ENCODE measurements at regions not wholly inside any gene's neighbourhood (a gene's known extent, or its start where the extent isn't known, plus 50 kb on each side); places are given as distances from the start of the nearest gene placed in this dataset.
"Not testable (repeated sequence)": the region's sequence is repeated elsewhere in the genome, so short reads cannot be mapped to it uniquely, and the experiment has no call there.

DNA sequence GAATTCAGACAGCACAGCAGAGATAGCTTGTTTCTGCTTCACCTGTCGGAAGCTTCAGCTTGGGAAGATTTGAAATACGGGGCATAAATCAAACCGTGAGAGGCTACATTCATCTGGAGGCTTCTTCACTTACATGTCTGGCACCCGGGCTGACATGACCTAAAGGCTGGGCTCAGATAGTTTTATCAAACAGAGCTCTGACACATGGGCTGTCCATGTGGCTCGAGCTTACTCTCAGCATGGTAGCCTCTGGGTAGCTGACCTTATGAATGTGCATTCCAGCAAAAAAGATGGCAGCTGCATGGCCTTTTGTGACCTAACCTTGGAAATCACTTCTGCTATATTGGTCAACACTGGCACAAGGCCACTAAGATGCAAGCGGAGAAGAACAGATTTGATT is 414.5 kb downstream of the NDFIP2 start:
- DNase-seq (ENCODE audit: low read depth in 4 of 4, low spot score in 3 of 4): no peak

DNA sequence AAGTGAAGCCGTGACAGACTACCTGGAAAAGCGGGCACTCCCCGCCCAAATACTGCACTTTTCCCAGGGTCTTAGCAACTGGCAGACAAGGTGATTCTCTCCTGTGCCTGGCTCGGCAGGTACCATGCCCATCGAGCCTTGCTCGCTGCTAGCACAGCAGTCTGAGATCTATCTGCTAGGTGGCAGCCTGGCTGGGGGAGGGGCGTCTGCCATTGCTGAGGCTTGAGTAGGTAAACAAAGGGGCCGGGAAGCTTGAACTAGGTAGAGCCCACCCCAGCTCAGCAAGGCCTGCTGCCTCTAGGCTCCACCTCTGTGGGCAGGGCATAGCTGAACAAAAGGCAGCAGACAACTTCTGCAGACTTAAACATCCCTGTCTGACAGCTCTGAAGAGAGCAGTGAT is 406.3 kb downstream of the NDFIP2 start:
- DNase-seq (ENCODE audit: low read depth in 4 of 4, low spot score in 3 of 4): not testable (repeated sequence)

DNA sequence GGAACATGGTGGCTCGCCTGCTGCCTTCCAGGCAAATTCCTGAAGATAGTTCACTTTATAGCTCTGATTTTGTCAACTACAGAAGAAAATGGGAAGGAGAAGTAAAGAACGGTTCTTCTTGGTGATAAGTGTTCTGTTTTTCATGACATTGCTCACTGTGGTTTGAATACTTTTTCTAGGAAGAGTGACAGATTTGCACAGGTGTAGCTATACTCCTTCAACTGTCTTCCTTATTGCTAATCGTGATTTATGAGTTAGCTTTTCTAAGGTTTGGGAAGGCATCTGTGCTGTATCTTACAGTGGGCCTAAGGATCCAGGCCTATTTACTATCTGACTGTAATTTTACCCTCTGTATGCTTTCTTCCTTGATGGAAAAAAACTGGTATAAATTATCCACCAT is 405.6 kb downstream of the NDFIP2 start:
- no peak for DNase-seq (ENCODE audit: low read depth in 4 of 4, low spot score in 3 of 4)

DNA sequence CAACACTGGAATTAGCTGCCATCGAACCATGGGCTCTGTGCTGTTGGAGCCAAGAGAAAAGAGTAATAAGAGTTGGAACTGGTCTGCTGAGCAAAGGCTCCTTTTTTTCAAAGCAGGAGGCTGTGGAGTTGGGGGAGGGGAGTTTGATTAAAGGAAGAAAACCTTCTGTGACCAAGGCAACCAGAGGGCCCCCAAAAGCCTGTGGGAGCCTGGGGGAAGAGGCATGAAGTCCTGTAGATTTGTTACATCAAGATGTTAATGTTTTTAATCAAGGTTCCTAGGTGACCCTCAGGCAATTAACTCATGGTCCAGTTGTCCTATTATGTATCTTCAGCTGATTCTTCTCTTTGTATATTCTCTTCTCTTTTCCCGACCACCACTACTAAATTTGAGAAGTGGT is 403.9 kb downstream of the NDFIP2 start:
- DNase-seq (ENCODE audit: low read depth in 4 of 4, low spot score in 3 of 4): no peak

GRCh38 chr13:79883216-79883615 is 402.3 kb downstream of the NDFIP2 start:
- no peak for DNase-seq (ENCODE audit: low read depth in 4 of 4, low spot score in 3 of 4)

DNA sequence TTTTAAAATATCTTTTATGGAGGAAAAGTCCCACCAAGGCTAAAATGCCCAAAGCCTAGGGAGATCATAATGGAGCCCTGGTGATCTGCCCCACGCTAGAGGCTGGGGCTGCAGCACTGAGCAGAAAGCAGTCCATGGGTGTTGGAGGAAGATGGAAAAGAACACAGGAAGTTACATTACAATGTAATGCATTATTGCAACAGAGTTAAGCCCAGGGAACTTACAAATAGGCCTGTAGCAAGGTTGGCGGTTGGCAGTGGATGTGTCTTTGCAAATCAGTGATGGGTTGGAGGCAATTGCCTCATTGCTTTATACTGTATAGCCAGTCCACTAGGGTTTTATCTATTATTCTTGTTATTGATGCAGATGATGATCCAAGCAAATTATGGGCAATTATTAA is 399.9 kb downstream of the NDFIP2 start:
- no peak for DNase-seq (ENCODE audit: low read depth in 4 of 4, low spot score in 3 of 4)

DNA sequence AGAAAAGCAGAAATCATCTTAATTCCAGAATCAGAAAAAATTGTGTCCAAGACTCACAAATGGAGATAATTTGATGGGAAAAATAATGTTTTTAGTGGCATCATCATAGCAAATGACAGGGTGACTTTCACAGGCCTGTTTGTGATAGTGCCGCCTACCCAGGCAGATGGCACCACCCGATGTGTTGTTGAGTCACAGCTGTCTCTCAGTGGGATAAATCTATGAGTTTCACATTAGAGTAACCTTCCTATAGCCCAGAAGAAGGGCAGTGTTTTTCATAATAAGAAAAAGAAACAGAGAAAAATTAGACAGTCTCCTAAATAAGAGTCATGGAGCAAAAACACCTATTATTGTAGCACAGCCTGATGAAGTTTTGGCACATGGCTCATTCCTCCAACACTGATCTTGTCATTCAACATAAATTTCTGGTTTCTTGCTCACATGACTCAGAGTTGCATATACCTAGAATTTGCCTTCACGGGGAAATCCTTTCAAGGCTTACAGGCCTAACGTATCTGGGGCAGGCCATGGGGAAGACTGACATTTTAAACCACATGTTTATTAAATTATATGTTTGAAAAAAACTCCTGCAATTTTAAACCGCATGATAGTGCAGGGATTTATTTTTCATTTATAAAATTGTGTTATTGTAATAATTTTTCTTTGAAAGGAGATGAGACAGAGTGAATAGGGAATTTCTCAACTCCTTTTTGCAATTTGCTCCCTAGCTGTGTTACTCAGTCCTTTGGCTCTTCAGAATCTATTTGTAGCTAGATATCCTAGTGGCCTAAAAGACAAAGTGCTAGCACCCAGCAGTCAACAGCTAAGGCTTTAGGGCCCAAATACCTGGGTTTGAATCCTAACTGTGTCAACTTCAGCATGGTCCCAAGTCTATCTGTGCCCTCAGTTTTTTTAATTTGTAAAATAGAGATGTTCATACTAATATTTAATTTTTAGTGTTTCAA is 393.7 kb downstream of the NDFIP2 start:
- no peak for DNase-seq (ENCODE audit: low read depth in 4 of 4, low spot score in 3 of 4)

- DNase-seq (ENCODE audit: low read depth in 4 of 4, low spot score in 3 of 4): no peak
Measured at GRCh38 chr13:79871594-79871993, 390.6 kb downstream of the NDFIP2 start.

DNA sequence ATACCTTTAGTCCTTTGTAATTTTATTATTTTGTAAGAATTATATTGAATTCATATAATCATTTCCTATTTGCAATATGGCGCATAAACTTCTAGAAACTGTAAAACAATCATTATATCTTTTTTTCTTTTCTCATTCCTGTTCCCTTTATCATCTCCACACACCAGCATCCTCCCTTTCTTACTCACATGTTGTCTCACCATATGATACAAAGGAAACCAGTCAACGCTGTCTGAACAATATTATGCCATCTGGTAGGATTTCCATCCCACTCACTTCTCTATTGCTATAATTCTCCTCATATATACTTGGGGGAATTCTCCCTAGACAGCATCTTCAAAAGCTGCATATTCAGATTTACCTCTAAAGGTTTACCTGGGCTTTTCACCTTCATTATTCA is 389.8 kb downstream of the NDFIP2 start:
- DNase-seq (ENCODE audit: low read depth in 4 of 4, low spot score in 3 of 4): no peak

DNA sequence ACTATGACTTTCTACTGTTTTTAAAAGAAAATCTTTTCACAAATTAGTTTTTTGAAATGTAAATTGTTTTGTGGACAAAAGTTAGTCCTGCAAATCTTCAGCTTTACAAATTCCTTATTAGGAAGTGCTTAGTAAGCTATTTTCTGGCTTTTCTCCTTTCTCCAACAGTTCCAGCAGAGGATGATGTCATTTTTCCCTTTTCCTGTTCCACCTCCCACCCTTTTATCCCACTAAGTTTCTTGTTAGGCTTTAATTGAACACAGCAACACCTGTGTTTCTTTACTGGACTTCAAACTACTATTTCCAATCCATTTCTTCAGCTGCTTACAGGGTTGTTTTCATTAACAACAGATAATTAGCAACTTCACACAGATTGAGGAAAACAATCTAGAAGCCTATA is 389.2 kb downstream of the NDFIP2 start:
- no peak for DNase-seq (ENCODE audit: low read depth in 4 of 4, low spot score in 3 of 4)

DNA sequence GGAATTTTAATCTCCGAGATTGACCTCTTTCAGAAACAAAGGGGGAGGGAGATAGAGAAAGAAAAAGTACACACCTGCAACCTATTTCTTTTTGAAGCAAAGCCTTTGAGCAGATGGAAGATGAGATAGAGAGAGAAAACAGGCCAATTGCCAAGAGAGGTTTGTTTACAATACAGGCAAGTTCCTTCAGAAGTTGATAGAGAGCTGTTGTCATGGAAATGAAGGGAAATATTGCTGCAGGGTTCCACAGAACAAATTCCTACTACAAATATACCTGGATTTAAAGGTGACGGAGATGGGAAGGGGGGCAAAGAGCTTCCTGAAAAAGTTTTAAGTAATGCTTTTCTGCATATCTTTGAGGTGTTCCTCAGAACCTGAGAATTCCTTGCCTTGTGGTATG is 388.4 kb downstream of the NDFIP2 start:
- peak in 3 of 4 donors; percentile 13 to 28 (median 20) for DNase-seq (ENCODE audit: low read depth in 4 of 4, low spot score in 3 of 4)

- DNase-seq (ENCODE audit: low read depth in 4 of 4, low spot score in 3 of 4): no peak
Measured at GRCh38 chr13:79867254-79867653, 386.3 kb downstream of the NDFIP2 start.

DNA sequence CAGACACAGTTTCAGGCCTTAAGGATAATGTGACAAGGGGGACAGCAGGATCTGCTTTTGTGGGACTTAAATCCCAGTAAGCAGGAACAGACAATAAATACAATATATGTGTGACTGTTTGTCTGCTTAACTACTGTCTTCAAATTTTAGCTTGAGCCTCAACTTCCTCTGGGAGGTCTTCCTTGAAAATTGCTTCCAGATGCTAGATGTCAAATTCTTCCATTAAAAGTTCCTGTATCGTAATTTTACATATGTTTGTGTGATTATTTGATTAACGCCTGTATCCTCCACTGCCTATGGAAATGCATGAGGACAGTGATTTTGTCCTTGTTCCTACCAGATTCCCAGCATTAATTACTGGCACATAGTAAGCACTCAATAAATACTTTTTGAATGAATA is 385.5 kb downstream of the NDFIP2 start:
- DNase-seq (ENCODE audit: low read depth in 4 of 4, low spot score in 3 of 4): no peak

- no peak for DNase-seq (ENCODE audit: low read depth in 4 of 4, low spot score in 3 of 4)
Measured at GRCh38 chr13:79862515-79862914, 381.6 kb downstream of the NDFIP2 start.

DNA sequence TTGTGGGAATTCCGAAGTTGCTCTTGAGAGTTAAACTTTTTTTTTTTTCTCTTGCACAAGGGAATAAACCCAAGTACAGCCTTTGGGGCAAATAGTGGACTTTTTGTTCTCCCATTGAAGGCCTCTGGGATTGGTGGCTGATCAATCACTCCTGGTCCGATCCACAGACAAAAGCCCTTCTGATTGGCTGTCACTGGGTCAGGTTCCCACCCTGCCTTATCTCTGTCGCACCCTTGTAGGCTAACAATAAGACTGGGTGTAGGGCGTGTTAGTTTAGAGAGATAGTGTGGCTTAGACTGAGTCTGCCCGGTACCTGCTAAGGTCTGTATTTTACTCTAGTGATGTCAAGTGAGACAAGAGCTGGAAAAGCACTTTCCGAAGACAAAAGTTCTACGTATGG is 380.8 kb downstream of the NDFIP2 start:
- DNase-seq (ENCODE audit: low read depth in 4 of 4, low spot score in 3 of 4): no peak

DNA sequence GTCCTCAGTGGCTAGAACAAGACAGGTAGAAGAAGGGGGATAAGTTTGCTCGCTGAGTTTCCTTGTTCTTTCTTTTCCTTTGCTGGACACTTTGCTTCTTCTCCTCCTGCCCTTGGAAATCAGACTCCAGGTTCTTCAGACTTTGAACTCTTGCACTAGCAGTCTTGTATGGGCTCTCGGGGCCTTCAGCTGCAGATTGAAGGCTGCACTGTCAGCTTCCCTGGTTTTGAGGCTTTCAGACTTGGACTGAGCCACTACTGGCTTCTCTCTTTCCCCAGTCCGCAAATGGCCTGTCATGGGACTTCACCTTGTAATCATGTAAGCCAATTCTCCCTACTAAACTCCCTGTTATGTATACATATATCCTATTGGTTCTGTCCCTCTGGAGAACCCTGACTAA is 379.8 kb downstream of the NDFIP2 start:
- DNase-seq (ENCODE audit: low read depth in 4 of 4, low spot score in 3 of 4): no peak

GRCh38 chr13:79859756-79860155 is 378.8 kb downstream of the NDFIP2 start:
- DNase-seq (ENCODE audit: low read depth in 4 of 4, low spot score in 3 of 4): no peak

DNA sequence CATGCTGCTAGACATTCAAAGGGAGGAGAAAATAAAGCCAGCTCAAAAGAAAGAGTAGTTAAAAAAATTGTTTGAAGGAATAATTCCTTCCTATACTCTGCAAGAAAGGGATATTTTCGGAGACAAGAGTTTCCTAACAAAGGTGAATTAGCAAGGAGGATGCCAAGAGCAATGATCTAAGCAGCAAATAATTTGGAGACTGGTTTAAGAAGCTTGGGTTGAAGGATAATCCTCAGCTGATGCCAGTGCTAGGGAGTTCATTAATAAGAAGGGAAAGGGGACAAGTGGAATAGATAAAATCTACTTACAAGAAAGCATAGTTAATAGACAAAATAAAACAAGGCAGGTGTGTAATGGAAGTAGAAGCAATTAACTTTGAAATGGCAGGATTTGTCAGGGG is 372.3 kb downstream of the NDFIP2 start:
- DNase-seq (ENCODE audit: low read depth in 4 of 4, low spot score in 3 of 4): no peak

DNA sequence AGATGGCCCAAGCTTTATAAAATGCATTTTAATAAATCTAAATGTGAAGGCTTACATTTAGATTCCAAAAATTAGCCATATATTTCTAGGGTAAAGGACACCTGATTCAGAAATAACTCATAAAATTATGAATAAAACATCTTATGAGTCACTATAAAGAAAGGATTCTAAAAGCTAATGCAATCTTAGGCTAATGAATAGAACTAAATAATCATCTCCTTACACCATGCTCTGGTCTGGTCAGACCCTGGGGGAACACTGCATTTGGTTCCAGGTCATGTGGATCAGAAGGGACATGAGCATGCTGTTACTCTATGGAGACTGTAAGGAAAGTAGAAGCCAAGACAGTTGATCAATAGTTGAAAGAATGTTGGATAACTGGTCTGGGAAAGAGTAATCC is 370.4 kb downstream of the NDFIP2 start:
- no peak for DNase-seq (ENCODE audit: low read depth in 4 of 4, low spot score in 3 of 4)

- DNase-seq (ENCODE audit: low read depth in 4 of 4, low spot score in 3 of 4): no peak
Measured at GRCh38 chr13:79847882-79848592, 367.1 kb downstream of the NDFIP2 start.

DNA sequence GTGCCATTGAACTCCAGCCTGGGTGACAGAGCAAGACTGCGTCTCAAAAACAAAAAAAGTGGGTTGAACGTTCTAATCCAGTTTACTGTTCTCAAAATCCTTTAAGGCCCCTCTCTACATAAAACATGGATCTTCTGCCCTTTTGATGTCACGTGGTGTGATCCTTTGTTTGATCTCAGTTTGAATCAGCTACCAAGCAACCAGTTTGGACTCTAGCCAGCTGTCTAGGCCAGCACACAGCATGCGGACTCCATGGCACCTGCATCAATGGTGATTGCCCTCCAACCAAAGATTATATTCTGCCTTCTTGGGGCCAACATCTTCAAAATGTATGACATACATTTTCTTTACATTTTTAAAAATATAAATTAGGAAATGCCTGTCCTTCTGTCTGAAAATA is 365.4 kb downstream of the NDFIP2 start:
- no peak for DNase-seq (ENCODE audit: low read depth in 4 of 4, low spot score in 3 of 4)

Data from right renal pelvis (tissue), 4 donors.